Stimulated activated CD4-positive, alpha-beta T cell treated with anti-CD3 and anti-CD28 coated beads, Interleukin-4, amount 100 ng/mL, for 1 hour (primary cell): ENCODE measurements at regions not wholly inside any gene's neighbourhood (a gene's known extent, or its start where the extent isn't known, plus 50 kb on each side); places are given as distances from the start of the nearest gene placed in this dataset.

Experiments used
- DNase-seq: peaks from one replicate; pipeline ENCODE4 v3.0.0-alpha.2; 2020

GRCh38 chr9:3732077-3733038, 206.6 kb upstream of the RFX3 start:
- DNase-seq: peak; percentile 8

GRCh38 chr9:3730511-3730922, 204.7 kb upstream of the RFX3 start:
- DNase-seq: no peak

GRCh38 chr9:3721096-3721495, 195.3 kb upstream of the RFX3 start:
- DNase-seq: no peak

- DNase-seq: no peak
Observed at GRCh38 chr9:3719286-3719685, 193.5 kb upstream of the RFX3 start.

GRCh38 chr9:3716415-3716814, 190.6 kb upstream of the RFX3 start:
- no peak for DNase-seq

- DNase-seq: no peak
Observed at GRCh38 chr9:3708751-3709150, 182.9 kb upstream of the RFX3 start.

GRCh38 chr9:3704890-3705289, 179.1 kb upstream of the RFX3 start:
- DNase-seq: no peak

- no peak for DNase-seq
Observed at GRCh38 chr9:3700772-3701171, 175.0 kb upstream of the RFX3 start.

GRCh38 chr9:3699883-3700282, 174.1 kb upstream of the RFX3 start:
- DNase-seq: no peak

- DNase-seq: no peak
Observed at GRCh38 chr9:3698531-3698930, 172.7 kb upstream of the RFX3 start.

- DNase-seq: no peak
Observed at GRCh38 chr9:3698076-3698475, 172.3 kb upstream of the RFX3 start.

- no peak for DNase-seq
Observed at GRCh38 chr9:3696368-3696767, 170.6 kb upstream of the RFX3 start.

- DNase-seq: no peak
Observed at GRCh38 chr9:3692606-3693005, 166.8 kb upstream of the RFX3 start.

GRCh38 chr9:3689555-3689954, 163.8 kb upstream of the RFX3 start:
- no peak for DNase-seq

- DNase-seq: no peak
Observed at GRCh38 chr9:3687145-3687544, 161.3 kb upstream of the RFX3 start.

GRCh38 chr9:3682186-3682585, 156.4 kb upstream of the RFX3 start:
- no peak for DNase-seq

GRCh38 chr9:3677541-3677940, 151.7 kb upstream of the RFX3 start:
- no peak for DNase-seq

- DNase-seq: no peak
Observed at GRCh38 chr9:3676766-3677165, 151.0 kb upstream of the RFX3 start.

GRCh38 chr9:3675946-3676345, 150.1 kb upstream of the RFX3 start:
- DNase-seq: no peak

GRCh38 chr9:3674561-3674960, 148.8 kb upstream of the RFX3 start:
- DNase-seq: no peak

GRCh38 chr9:3672399-3672798, 146.6 kb upstream of the RFX3 start:
- DNase-seq: no peak

- DNase-seq: no peak
Observed at GRCh38 chr9:3664044-3664443, 138.2 kb upstream of the RFX3 start.

GRCh38 chr9:3662671-3663070, 136.9 kb upstream of the RFX3 start:
- DNase-seq: no peak

GRCh38 chr9:3660936-3661335, 135.1 kb upstream of the RFX3 start:
- no peak for DNase-seq

- no peak for DNase-seq
Observed at GRCh38 chr9:3659647-3660046, 133.8 kb upstream of the RFX3 start.
